Skin of body (tissue), 1 donor: ENCODE measurements at regions not wholly inside any gene's neighbourhood (a gene's known extent, or its start where the extent isn't known, plus 50 kb on each side); places are given as distances from the start of the nearest gene placed in this dataset.

ENCODE experiments used
- DNase-seq: peaks from one replicate; lab custom pipeline; 2025; lab: John Stamatoyannopoulos, UW

DNA sequence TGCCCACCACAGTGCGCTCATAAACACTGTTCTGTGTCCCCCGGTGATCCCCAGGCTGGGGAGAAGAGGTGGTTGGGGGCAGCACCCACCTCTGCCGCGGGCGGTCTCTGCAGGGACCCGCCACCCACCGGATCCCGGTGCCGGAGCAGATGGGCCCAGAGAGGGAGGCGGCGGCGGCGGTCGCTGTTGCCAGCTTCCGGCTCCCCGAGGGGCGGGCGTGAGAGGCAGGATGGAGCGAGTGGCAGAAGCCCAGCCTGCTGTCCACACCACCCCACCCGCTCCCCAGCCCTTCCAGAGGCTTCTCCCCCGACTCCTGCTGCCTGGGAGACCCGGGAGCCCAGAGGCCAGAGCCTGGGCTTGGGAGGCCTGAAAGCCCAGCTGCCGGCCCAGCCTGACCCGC, 142.6 kb upstream of the CIBAR2 start:
- DNase-seq, result no peak

DNA sequence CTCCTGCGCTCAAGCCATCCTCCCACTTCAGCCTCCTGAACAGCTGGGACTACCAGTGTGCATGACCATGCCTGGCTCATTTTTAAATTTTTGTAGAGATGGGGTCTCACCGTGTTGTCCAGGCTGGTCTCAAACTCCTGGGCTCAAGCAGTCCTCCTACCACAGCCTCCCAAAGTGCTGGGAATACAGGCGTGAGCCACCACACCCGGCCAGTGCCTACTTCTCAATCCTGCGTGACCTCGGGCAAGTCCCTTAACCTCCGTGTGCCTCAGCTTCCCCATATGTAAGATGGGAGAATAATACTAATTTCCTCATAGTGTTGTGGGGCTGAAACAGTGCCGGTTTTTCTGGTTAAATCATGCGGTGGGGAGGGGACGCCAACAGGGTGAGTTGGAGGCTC, 143.5 kb upstream of the CIBAR2 start:
- DNase-seq, result no peak

DNA sequence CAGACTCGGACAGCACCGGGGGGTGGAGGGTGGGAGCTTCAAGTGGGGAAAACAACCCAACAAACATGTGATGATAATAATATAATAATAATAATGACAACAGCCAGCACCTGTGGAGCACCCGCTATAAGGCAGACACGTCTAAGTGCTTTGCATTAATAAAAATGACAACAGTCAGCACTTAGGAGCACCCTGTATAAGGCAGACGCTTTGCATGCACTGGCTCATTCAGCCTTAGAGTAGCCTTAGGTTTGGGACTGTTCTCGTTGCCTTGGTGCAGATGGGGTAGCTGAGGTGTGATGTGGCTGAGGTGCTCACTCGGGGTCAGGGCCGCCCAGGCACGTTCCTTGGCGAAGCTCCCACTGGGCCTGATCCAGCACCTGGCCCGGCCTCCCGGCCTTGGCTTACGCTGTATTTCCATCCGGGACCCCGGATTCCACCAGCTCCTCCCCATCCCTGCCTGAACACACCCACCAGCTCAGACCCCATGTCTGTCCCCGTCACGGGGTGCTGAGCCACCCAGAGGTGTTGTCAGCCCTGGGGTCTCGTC, 144.0 kb upstream of the CIBAR2 start:
- DNase-seq, result no peak

DNA sequence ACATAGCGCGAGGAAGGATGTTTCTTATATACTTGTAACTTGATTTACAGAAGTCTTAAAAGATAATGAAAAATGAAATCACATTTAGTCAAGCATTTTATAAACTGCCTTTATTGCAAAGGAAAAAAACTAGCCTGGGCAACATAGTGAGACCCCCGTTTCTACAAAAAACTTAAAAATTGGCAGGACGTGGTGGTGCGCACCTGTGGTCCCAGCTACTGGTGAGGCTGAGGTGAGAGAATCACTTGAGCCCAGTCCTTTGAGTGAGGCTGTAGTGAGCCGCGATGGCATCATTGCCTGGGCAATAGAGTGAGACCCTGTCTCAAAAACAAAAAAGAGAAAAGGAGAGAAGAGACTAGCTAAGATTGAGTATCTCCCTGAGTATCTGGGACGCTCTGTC, 145.2 kb upstream of the CIBAR2 start:
- no peak for DNase-seq

DNA sequence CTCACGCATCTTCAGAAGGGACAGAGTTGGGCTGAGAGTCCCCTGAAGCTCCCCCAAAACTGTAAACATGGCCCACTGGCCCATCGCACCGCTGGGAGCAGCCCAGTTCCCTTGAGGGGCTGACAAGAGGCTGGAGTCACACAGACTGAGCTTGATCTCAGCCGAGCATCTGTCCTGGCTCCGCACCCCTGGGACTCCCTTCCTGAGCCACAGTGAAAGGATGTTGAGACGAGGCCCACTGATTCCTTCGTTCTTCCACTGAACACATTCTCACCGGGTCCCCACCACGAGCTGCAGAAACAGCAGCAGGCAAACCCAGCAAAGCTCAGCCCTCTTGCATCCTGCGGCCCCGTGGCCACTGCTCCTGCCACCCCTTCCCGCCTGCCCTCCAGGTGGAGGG, 145.9 kb upstream of the CIBAR2 start:
- no peak for DNase-seq

DNA sequence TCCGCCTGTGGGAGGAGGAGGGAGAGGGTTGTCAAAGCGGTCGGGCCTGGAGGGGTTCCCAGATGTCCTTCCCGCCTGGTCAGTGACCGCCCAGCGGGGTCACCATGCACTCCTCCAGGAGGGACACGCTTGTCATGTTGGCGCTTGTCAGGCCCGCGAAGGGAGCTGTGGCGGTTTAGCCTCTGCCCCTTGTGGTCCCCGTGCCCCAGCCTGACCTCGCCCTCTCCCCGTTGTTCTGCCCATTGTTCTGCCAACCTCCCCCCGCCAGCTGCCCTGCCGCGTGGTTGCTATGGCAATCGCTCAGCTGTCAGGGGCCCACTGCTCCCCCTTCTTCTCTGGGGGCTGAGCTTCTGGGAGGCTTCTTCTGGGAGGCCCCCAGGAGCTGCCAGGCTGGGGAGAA, 146.4 kb upstream of the CIBAR2 start:
- DNase-seq, result no peak

DNA sequence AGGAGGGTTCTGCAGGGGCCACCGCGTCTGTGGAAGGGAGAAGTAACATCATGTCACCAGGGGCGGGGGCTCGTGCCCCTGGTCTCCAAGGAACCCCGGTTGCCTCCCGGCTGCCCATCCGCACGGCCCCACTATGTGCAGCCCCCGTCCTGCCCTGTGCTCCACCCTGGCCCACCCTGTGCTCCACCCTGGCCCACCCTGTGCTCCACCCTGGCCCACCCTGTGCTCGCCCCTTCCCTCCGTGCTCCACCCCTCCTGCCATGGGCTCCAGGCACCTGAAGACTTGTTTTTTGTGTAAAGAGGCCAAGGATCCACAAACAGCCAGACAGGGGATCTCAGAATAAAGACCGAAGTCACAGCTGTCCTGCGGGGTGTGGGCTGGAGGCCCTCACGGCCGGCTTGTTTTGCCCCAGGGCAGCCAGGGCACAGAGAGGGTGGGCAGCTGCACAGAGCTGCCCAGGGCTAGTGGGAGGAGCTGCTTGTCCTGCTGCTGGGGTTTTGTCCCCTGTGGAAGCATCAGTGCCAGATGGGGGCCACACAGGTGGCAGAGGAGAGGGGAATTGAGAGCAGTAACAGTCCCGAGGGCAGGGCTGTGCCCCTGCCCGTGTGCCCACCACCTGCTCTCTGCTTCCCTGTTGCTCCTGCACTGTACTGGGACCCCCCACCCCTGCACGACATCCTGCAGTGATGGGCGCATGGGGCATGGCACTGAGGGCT, 147.0 kb upstream of the CIBAR2 start:
- DNase-seq, result no peak

DNA sequence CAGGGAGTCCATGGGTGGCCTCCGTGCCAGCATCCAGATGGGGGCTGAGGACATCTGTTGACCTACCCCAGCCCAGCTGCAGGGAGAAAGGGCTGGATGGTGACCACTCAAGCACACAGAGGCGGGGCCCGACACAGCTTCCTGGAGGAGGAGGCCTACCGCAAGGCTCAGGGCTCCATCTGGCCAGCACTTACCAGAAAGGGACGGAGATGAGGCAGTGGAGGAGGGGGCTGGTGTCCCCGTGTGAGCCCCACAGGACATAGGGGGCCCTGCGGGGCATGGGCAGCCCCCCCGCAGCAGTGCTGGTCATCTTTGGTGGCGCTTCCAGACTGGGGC, 147.5 kb upstream of the CIBAR2 start:
- DNase-seq, result no peak

DNA sequence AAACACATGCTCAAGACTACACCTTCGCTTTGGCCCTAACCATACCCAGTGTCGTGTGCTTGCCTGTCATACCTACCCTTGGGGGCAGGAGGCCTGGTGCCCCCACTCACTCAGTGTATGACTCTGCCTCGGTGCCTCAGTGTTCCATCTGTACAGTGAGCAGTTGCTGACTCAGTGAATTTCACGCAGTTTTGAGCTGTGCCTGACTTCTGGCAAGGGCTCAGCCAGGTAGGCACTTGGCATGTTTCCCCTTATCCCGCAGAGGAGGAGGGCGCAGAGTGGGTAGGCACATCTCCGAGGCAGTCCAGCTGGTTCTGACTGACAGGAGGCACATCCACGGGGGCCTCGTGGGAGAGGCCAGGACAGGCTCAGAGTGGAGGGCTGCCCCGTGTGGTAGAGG, 148.9 kb upstream of the CIBAR2 start:
- no peak for DNase-seq

DNA sequence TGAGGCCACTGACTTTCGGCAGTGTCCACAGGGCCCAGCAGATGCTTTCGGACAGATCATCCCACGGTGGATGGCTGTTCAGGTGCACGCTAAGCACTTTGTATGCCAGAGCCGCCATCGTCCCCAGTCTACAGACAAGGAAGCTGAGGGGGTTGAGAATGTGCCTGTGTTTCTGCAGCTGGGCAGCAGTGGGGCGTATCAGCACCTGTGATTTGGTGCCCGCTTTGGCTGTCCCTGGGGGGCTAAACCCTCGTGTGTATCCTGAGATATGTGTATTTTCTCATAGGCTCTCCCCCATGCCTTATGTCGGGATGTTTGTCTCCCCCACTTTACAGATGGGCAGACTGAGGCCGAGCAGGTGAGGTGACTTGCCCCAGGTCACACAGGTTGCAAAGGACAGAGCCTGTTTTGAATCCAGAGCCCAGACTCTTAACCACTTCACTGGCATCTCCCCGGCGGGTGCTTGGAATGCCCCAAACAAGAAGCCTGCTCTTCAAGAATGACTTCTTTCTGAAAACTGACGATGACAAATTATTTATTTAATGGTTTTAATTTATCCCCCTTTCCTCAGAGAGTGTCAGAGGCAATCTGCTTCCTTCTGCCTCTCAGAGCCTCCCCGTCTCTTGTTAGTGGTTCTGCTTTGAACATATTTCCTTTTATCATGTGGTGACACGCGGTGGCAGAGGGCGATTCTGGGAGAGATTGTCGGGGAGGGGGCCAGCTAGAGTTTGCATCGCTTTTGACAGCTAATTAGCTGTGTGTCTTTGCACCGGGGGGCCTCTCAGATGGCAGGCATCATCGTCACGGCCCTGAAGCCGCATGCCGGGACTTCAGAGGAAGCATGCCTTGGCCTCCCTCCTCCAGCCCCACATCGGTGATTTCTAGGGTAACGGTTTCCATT, 149.6 kb upstream of the CIBAR2 start:
- DNase-seq, result no peak

DNA sequence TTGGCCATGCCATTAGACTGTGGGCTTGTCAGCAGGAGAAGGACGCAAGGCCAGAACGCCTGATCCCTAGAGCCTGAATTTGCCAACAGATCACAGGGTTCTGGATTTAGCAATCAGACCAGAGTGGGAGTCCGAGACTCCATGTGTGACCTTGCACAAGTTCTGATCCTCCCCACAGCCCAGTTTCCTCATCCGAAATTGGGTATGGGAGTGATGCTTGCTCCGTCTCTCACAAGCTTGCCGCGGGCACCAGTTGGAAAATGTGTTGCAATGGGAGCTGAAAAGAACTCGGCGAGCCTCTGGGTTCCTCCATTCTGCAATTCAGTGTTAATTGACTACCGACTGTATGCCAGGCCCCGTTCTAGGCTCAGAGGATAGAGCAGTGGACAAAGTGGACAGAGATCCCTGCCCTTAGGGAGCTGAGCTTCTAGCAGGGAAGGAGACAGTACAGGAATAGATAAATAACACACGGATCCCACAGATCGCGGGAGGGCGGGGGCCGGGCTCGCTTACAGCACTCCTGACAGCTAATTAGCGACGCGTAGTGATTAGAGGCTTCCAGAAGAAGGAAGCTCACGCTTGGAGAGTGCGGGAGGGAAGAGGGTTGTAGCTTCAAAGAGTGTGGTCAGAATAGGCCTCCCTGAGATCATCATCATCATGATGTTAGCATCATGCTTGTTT, 150.4 kb upstream of the CIBAR2 start:
- DNase-seq, result no peak

DNA sequence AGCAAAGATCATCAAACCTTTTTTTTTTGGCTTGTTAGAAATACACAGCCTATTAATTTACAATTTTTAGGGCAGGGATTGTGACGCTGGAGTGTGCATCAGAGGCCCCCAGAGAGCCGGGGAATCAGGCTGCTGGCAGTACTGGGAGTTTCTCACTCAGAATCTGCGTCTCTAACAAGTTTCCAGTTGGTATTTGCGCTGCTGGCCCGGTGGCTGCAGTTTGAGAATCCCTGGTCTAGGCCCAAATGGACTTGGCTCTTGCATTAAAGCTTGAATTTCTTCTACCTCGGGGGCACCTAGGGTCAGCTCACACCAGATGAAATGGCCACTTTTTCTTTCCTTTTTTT, 150.9 kb upstream of the CIBAR2 start:
- DNase-seq, result no peak

DNA sequence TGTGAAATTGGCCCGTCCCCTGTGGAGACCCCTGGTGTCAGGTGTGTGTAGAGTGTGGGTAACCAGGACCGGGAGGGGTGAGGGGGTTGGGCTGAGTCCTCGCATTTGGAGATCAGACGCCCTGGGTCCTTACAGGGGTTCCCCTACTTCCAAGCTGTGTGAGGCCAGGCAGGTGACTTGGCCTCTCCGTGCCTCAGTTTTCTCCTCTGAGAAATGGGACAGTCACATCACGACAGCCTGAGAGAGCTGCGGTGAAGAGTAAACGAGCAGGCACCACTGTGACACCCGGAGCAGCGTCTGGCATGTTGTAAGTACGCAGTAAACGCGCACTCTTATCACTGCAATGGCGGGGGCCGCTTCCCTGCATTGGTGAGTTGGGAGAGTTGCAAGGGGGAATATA, 152.5 kb upstream of the CIBAR2 start:
- no peak for DNase-seq

DNA sequence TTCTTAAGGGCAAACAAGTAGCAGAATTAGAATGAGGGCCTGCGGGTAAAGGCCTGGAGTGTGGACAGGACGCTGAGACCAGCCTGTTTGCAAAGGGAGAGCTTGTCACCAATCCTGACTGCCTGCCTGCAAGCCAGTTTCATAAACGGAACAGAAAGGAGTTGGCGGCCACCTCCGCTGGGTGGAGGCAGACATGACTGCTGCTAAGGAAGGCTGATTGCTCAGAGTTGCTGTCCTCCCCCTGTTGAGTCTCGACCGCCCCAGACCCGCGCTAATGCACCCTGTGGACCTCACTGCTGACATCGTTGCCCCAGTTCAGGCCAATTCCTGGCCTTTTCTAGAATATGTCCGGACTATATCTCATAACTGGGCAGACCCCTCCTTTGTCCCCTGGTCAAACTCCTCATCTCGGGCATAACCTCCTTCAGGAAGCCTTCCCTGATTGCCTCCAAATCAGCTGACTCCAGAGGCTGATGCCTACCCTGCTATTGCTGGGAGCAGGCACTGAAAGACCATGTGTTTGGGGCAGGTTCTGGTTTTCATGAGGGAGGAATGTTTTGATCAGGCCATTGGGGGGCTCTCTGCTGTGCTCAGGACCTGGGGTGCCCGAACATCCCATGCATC, 153.0 kb upstream of the CIBAR2 start:
- DNase-seq, result no peak

DNA sequence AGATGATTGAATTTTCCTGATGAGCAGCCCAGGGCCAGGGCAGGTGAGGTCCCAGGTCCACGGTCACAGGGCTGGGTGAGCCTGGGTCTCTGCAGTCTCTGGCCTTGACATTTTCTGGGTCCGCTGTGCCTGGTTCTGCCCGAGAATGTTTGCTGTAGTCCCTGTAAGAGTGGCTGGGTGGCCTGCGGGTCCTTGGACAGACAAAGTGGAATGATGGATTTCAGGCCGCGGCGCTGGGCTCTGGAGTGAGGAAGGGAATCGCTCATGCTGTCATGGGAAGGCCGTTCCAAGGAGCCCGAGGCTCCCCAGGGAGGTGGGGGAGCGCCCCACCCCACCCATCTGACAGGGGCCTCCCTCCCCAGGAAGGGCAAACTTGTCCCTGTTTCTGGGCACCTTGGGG, 153.5 kb upstream of the CIBAR2 start:
- DNase-seq, result no peak

DNA sequence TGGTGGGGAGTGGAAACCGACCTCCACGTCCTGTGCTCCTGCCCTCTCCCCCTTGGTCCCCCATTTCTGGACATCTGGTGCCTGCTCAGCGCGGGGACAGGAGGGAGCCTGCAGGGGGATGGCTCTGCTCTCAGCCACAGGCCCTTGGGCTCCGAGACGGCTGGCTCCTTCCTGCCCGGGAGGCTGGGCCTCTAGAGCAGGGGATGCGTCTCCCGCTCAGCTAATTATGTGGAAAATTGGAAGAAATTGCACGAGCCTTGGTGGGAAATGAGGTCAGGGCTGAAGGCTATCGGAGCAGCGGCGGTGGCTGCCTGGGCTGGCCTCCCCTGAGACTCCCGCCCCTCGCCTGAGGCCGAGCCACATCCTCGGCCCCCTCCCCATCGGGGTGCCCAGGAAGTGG, 154.6 kb upstream of the CIBAR2 start:
- DNase-seq, result no peak

DNA sequence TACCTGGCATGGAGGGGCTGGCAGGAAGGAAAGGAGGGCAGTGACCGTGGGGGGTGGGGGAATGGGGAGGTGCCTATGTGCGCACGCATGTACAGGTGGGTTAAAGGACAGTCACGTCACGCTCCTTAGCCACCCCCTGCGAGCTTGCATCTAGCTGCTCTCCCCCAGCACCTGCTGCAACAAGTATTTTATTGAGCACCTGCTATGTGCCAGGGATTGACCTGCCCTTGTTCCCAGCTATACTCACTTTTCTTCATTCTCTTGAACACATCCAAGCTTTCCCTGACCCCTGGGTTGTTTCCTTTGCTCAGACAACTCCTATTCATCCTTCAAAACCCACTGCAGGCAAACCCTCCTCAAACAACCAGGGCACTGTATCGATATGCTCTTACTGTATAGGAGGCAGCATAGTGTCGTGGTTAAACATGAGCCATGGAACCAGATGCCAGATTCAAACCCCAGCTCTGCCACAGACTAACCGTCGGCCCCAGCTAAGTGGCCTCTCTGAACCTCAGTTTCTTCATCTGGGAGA, 155.2 kb upstream of the CIBAR2 start:
- DNase-seq, result no peak

DNA sequence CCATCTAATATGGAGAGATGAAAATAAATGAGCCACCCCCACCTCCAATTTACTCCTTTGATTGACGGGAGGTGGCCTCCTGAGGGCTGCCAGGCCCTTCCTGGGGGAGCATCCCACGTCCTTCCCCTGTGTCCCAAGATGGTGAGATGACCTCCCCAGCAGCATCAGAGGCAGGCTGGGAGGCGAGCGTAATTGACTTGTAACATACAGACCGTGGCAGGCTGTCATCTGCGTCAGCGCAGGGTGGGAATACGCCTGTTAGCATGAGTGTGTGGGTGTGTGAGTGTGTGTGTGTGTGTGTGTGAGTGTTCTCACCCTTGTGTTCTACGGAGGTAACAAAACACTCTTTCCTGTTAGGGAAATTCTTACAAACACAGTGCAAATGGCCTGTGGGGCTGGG, 156.9 kb upstream of the CIBAR2 start:
- DNase-seq, result no peak

DNA sequence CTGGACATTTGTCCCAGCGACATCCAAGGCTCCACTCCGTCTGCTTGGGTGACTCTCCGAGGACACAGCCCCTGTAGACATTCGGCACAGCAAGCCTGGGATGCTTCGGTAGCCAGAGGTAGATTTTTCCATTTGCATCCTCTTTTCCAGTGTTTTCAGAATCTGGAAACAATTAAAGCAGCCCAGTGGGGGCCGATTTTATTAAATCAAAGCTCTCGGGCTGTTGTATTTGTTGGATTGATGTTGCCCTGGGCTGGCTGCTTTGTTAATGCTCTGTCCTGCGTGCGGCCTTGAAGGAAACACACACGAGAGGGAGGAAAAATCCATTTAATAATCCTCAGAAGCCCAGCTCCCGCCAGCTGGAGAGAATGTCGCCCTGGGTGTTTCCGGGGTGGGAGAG, 158.1 kb upstream of the CIBAR2 start:
- no peak for DNase-seq

DNA sequence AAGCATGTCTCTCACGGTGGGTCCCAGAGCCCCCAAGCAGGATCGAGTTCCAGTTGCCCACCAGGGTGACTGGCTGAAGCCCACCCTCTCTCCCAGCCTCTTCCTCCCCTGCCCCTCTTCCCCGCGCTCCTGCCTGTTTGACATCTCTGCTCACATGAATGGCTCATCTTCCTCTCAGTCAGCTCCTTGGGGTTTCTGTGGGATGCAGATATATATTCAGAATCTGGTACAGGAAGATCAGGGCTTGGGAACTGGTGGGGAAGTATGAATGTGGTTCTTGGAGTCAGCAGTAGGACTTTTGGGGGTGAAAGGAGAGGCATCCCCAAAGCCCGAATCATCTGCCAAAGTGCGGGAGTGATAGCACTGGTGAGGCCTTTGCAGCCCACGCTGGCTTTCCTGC, 158.9 kb upstream of the CIBAR2 start:
- no peak for DNase-seq

DNA sequence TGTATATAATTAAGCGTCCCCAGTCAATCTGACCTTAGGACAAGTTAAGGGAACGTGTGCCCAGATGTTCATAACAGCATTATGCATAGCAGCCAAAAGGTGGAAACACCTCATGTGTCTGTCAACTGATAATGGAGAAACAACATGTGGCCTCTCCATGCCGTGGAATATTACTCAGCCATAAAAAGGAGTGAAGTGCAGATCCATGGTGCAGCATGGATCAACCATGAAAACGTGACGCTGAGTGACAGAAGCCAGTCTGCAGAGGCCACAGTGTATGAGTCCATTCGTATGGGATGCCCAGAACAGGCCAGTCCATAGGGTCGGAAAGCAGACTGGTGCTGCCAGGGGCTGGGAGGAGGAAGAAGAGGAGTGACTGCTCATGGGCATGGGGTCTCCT, 161.0 kb upstream of the CIBAR2 start:
- DNase-seq, result no peak

DNA sequence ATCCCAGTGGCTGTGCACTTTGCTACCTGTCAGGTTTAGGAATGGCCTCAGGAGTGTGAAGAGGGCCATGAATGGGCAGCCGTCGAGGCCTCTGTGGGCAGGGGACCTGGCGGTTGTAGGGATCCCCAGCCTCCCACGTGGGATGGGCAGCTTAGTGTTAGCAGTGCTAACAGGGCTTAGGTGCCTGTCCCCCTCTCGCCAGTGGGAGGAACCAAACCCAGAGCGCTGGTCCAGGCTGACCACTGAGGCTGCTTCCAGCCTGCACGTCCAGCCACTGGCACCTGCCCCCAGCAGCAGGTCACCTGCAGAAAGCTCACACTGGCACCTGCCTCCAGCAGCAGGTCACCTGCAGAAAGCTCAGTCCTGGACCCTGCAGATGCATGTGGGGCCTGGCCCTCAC, 162.2 kb upstream of the CIBAR2 start:
- no peak for DNase-seq
